NB4 (cell line): ENCODE measurements at regions not wholly inside any gene's neighbourhood (a gene's known extent, or its start where the extent isn't known, plus 50 kb on each side); places are given as distances from the start of the nearest gene placed in this dataset.

ENCODE experiments used
- CTCF ChIP-seq: IDR thresholded peaks from one replicate; pipeline ENCODE4 v1.5.1; 2012; ENCODE audit warnings: low read depth, low read length
- MAX ChIP-seq: IDR thresholded peaks from 2 replicates; pipeline ENCODE4 v1.6.1; 2011; ENCODE audit warnings: low read depth, low read length

DNA sequence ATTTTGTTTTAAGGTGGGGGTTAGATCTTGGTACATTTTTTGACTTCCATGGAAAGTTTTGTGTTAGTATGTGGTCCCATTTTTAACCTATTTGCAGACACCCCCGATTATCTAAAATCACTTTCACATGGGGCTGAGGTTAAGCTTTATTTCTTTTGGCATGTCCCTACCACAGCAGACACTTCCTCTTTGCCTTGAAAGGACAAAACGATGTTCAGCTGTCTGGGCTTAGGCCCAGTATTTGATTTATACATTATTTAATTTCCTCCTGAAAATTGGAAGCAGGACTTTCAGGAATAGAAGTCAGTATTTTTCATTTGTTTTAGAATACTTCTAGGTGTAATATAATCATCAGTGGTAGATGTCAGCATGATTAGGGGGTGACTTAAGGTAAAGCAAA lies 112.4 kb upstream of the SPRY1 start:
- TF ChIP-seq MAX (no peak), CTCF (no peak)
